ENCODE measurements at regions not wholly inside any gene's neighbourhood (a gene's known extent, or its start where the extent isn't known, plus 50 kb on each side); places are given as distances from the start of the nearest gene placed in this dataset.

GRCh38 chr2:18299423-18300212 lies 260.8 kb downstream of the RDH14 start:
- intact Hi-C loops (cut with DNase I; ENCODE audit: low total_unique reads): no loop called here
- peak; percentile 90 for DNase-seq
- Histone ChIP-seq H3K9me3 (no peaks in the 10 kb centered on the region), H3K4me1 (peaks cover 9% of the 10 kb centered on the region), H3K4me3 (no peak overlapping the region), H3K27me3 (no peaks in the 10 kb centered on the region), H3K36me3 (ENCODE audit: low read depth, missing control alignments) (no peaks in the 10 kb centered on the region), H3K27ac (peak overlapping the region; percentile 62 to 63)
- WGBS, 2 donors: 64 to 67% methylated on average over 9 of the region's 9 CpGs
- TF ChIP-seq CTCF (IDR thresholded peaks at IDR 0.05): no peak
- no peak for TF ChIP-seq POLR2A (IDR thresholded peaks at IDR 0.05)

DNA sequence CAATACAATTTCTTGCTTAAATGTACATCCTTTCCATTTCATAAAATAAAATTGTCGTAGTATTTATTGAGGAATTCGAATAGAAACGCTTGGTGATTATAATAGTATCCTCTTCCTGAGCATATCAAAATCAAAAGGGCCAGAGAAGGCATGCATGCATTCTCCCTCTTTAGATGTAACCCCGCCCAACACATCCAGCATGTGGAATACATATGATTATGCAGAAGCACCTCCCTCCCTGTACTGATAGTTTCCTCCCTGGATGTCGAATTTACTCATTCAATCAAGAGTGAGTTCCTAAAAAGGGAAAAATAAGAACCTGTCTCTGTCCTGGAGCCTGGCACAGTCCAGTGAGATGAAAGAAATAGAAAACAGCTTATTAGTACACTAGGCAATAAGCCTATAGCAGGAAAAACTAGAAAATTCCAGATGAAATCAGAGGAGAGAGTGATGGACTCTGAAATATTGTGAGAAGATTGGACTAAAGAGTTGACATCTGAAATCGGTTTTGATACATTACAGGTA lies 262.9 kb downstream of the RDH14 start:
- intact Hi-C loops (cut with DNase I; ENCODE audit: low total_unique reads): no loop called here
- no peak for TF ChIP-seq CTCF (IDR thresholded peaks at IDR 0.05)
- no peak for TF ChIP-seq POLR2A (IDR thresholded peaks at IDR 0.05)
- H3K9me3 ChIP-seq: no peaks in the 10 kb centered on the region

GRCh38 chr2:18290386-18290785 lies 270.1 kb downstream of the RDH14 start:
- no peaks in the 10 kb centered on the region for H3K9me3 ChIP-seq
- intact Hi-C loops (cut with DNase I; ENCODE audit: low total_unique reads): no loop called here
- no peak for DNase-seq
- no peak overlapping the region for H3K27ac ChIP-seq
- TF ChIP-seq POLR2A (IDR thresholded peaks at IDR 0.05) (no peak), CTCF (IDR thresholded peaks at IDR 0.05) (no peak)
- H3K4me1 ChIP-seq: no peaks in the 10 kb centered on the region
- no peak overlapping the region for H3K4me3 ChIP-seq
- H3K36me3 ChIP-seq (ENCODE audit: low read depth, missing control alignments): no peaks in the 10 kb centered on the region
- H3K27me3 ChIP-seq: no peaks in the 10 kb centered on the region

More for the DNA sequence above, 262.9 kb downstream of the RDH14 start:
- H3K4me1 ChIP-seq: peaks cover 9% of the 10 kb centered on the region
- no peak for DNase-seq
- 74 to 78% methylated on average over 6 of the region's 6 CpGs for WGBS, 2 donors
- H3K4me3 ChIP-seq: no peak overlapping the region
- H3K27me3 ChIP-seq: no peaks in the 10 kb centered on the region
- no peaks in the 10 kb centered on the region for H3K36me3 ChIP-seq (ENCODE audit: low read depth, missing control alignments)
- H3K27ac ChIP-seq: peak overlapping the region; percentile 3 to 62

DNA sequence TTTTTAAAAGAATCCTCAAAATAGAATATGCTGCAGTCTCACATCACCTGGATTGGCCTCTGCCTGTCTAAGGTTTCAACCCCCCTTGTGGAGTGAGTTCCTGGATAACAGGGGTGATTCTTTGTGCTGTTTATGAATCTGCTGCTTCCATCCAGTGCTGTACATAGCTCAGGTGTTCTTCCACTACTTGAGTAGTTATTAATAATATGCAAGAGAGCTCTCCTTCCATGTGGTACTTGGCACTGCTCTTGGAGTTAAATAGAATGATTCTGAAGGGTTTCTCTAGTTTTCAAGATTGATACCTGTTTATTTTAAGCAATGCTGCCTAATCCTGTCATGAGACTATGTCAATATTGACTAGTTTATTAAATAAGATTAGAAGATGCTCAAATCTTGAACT lies 273.6 kb downstream of the RDH14 start:
- TF ChIP-seq CTCF (IDR thresholded peaks at IDR 0.05): no peak
- TF ChIP-seq POLR2A (IDR thresholded peaks at IDR 0.05): no peak
- intact Hi-C loops (cut with DNase I; ENCODE audit: low total_unique reads): no loop called here

DNA sequence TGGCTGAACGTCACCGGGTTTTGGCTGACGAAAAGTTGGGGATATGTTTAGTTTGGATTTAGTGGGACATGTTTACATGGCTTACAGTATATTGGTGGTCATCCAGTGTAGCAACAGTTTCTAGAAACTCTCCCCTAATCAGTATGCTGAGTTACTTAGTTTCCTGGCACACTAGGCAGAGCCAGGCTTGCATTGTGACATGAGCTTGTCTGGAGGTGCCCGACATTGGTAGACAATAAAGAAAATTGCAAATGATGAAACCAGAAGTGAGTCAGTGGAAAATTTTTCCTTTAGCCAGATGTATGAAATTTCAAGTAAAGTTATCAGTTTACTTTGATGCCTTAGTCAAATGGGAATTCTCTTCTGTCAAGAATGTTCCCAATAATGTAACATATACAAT lies 276.1 kb downstream of the RDH14 start:
- H3K9me3 ChIP-seq: no peaks in the 10 kb centered on the region
- TF ChIP-seq POLR2A (IDR thresholded peaks at IDR 0.05): no peak
- DNase-seq: no peak
- H3K4me3 ChIP-seq: no peak overlapping the region
- no peak overlapping the region for H3K27ac ChIP-seq
- H3K4me1 ChIP-seq: no peaks in the 10 kb centered on the region
- H3K36me3 ChIP-seq (ENCODE audit: low read depth, missing control alignments): no peaks in the 10 kb centered on the region
- H3K27me3 ChIP-seq: no peaks in the 10 kb centered on the region
- 93 to 94% methylated on average over 4 of the region's 4 CpGs for WGBS, 2 donors
- intact Hi-C loops (cut with DNase I; ENCODE audit: low total_unique reads): no loop called here

More for the DNA sequence above, 273.6 kb downstream of the RDH14 start:
- H3K27ac ChIP-seq: no peak overlapping the region
- no peak overlapping the region for H3K4me3 ChIP-seq
- no peaks in the 10 kb centered on the region for H3K4me1 ChIP-seq
- H3K36me3 ChIP-seq (ENCODE audit: low read depth, missing control alignments): no peaks in the 10 kb centered on the region
- no peaks in the 10 kb centered on the region for H3K9me3 ChIP-seq
- H3K27me3 ChIP-seq: no peaks in the 10 kb centered on the region
- no peak for DNase-seq

All from testis (tissue), 2 donors.